Lower leg skin (tissue), 4 donors: ENCODE measurements at regions not wholly inside any gene's neighbourhood (a gene's known extent, or its start where the extent isn't known, plus 50 kb on each side); places are given as distances from the start of the nearest gene placed in this dataset.

Experiments used
- DNase-seq, 2 donors: peaks; one replicate each; pipeline ENCODE4 v3.0.0-alpha.2; 2019; ENCODE audit warnings: low spot score in 2 of 2
- H3K4me3 ChIP-seq: fragments of 200-600 bp; sonication (generic); 2 replicates; pipeline ENCODE4 v1.5.1; 2017; ENCODE audit warnings: mild to moderate bottlenecking, low read depth; ENCODE audit not compliant: poor library complexity, severe bottlenecking
- CTCF ChIP-seq, 3 donors: fragments of 450-650 bp; IDR thresholded peaks; one replicate each; pipeline ENCODE4 v1.5.1; 2016; ENCODE audit warnings: antibody characterized with exemption in 3 of 3, mild to moderate bottlenecking in 3 of 3, moderate library complexity in 2 of 3
- POLR2A ChIP-seq, 2 donors: fragments of 450-650 bp; IDR thresholded peaks; one replicate each; pipeline ENCODE4 v1.6.1; 2016 to 2017; ENCODE audit warnings: antibody characterized with exemption in 2 of 2, mild to moderate bottlenecking in 1 of 2, moderate library complexity in 1 of 2
- WGBS, 2 donors: methylation state at CpG; one replicate each; pipeline ENCODE4 v1.1.5; 2018; 5-methylcytosine and 5-hydroxymethylcytosine counted together
- intact Hi-C: fragments of 100-400 bp; cut with DNase I; formaldehyde crosslinking; loops from one replicate; pipeline ENCODE4 v1.15.0; 2023; ENCODE audit warnings: low total_unique reads

DNA sequence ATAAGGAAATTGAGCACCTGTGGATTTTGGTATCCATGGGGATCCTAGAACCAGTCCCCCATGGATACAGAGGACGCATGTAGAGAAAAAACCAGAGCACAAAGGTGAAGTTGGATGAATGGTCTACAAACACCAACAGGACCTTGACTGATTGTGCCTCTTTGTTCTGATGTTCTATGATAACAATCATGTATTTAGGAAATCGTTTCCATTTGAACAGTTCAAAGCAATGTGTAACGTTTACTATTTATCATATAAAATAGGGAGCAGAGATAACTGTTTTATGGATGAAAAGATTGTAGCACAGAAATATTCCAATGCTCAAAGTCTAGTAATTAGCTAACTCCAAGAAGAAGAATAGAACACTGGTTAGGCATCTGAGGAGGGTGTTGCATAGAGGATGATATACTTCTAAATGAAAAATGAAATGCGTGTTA lies 116.3 kb upstream of the FN1 start:
- WGBS, 2 donors: 81 to 89% methylated on average over 4 of the region's 4 CpGs
- intact Hi-C loops: no loop called here
- no peak for DNase-seq
- TF ChIP-seq CTCF (IDR thresholded peaks at IDR 0.05) (no peak), POLR2A (IDR thresholded peaks at IDR 0.05) (no peak)
- no peak overlapping the region for H3K4me3 ChIP-seq

- intact Hi-C loops: no loop called here
- H3K4me3 ChIP-seq: no peak overlapping the region
- TF ChIP-seq POLR2A (IDR thresholded peaks at IDR 0.05) (no peak), CTCF (IDR thresholded peaks at IDR 0.05) (no peak)
- DNase-seq: no peak
- WGBS, 2 donors: 50 to 72% methylated on average over 2 of the region's 2 CpGs
Measured at GRCh38 chr2:215550331-215550730, 114.5 kb upstream of the FN1 start.

- intact Hi-C loops: no loop called here
- 82 to 86% methylated on average over 2 of the region's 2 CpGs for WGBS, 2 donors
- H3K4me3 ChIP-seq: no peak overlapping the region
- TF ChIP-seq CTCF (IDR thresholded peaks at IDR 0.05): no peak
- TF ChIP-seq POLR2A (IDR thresholded peaks at IDR 0.05): no peak
- no peak for DNase-seq
Measured at GRCh38 chr2:215548714-215549113, 112.8 kb upstream of the FN1 start.

- TF ChIP-seq POLR2A (IDR thresholded peaks at IDR 0.05) (no peak), CTCF (IDR thresholded peaks at IDR 0.05) (no peak)
- H3K4me3 ChIP-seq: no peak overlapping the region
- DNase-seq: no peak
- intact Hi-C loops: no loop called here
Measured at GRCh38 chr2:215542690-215543089, 106.8 kb upstream of the FN1 start.

DNA sequence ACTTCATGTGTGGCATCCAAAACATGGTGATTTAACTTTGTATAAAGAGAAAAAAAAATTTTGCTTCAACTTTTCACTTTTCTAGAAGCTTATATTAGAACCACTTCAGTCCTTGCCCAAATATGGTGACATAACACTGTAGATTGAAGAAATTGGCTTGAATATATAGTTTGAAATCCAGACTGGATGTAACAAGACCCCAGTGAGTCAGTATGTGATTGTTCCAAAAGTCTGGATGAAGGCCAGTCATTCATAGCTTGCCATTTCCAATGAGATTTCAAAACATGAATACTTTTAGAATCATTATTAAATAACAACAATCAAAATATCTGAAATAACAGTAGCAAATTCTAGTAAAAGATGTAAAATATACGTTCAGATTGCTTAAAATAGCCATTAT lies 104.8 kb upstream of the FN1 start:
- intact Hi-C loops: no loop called here
- TF ChIP-seq CTCF (IDR thresholded peaks at IDR 0.05) (no peak), POLR2A (IDR thresholded peaks at IDR 0.05) (no peak)
- DNase-seq: peak in 1 of 2 donors; percentile 35
- no peak overlapping the region for H3K4me3 ChIP-seq
- 29 to 32% methylated on average over 1 of the region's 1 CpG for WGBS, 2 donors

DNA sequence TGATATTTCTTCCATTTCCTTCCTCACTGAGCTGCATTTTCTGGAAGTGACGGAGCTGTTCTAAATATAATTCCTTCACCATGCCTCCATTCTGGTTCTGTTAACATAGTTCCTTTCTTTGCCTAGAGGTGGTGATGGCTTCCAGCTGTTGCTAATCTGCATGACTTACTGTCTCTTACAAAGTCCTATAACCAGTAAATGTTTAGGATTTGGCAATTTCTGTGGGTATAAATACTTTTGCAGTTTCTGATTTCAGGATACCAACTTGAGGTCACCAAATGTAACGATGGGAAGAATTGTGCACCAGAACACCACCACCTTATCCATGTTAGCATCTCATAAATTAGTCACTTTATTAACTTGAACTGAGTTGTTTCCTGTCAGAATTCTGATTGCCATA lies 101.7 kb upstream of the FN1 start:
- intact Hi-C loops: no loop called here
- H3K4me3 ChIP-seq: no peak overlapping the region
- WGBS, 2 donors: 50 to 54% methylated on average over 2 of the region's 2 CpGs
- TF ChIP-seq CTCF (IDR thresholded peaks at IDR 0.05): no peak
- no peak for TF ChIP-seq POLR2A (IDR thresholded peaks at IDR 0.05)
- DNase-seq: no peak
